Activated CD4-positive, alpha-beta T cell treated with anti-CD3 and anti-CD28 coated beads, Interleukin-2, amount 50 U/mL, for 1 hour (primary cell): ENCODE measurements at regions not wholly inside any gene's neighbourhood (a gene's known extent, or its start where the extent isn't known, plus 50 kb on each side); places are given as distances from the start of the nearest gene placed in this dataset.

Experiments
- DNase-seq: peaks from one replicate; pipeline ENCODE4 v3.0.0-alpha.2; 2020

DNA sequence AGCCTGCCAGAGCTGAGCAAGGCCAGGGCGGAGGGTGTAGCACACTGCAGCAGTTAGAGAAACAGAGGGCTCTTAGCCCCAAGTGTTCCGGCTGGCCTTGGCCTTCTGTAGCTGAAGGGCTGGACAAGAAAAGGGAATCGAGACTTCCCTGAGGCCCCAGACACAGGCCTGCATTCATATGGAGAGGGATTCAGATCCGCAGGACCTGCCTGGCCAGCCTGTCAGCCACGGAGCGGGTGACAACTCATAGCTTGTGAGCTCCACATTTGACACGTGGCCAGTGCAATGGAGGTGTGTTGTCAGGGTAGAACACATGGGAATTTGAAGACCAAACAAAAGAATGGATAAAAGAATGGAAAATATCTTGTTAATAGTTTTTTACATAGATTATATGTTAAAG lies 182.2 kb upstream of the GSC start:
- no peak for DNase-seq

DNA sequence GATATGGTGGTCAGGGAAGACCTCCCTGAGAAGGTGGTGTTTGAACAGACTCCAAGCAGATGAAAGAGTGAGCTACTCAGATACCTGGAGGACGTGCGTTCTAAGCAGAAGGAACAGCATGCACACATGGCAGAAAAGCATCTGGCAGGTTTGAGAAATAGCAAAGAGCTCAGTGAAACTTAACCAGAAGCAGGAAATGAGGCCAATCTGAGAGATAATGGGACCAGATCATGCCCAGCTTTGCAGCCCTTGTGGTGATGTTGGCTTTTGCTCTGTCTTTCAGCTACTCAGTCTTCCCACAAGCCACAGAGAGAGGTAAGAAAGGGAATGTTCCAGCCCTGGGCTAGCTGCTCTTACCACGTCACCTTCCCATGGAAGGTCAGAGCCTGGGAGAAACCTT lies 176.3 kb upstream of the GSC start:
- DNase-seq = no peak

DNA sequence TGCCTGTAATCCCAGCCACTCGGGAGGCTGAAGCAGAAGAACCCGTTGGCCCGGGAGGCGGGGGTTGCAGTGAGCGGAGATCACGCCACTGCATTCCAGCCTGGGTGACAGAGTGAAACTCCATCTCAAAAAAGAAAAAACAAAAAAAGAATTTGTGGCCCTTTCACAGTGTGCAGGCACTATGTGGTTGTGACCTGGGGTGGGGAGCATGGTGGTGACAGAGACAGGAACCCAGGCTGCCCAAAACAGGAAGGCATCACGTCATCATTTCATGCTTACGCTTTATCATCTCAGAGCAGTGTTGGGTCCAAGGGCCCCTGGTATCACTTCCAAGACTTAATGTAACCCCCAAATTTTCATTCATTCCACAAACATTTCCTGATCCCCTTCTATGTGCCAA lies 175.7 kb upstream of the GSC start:
- peak; percentile 24 for DNase-seq

DNA sequence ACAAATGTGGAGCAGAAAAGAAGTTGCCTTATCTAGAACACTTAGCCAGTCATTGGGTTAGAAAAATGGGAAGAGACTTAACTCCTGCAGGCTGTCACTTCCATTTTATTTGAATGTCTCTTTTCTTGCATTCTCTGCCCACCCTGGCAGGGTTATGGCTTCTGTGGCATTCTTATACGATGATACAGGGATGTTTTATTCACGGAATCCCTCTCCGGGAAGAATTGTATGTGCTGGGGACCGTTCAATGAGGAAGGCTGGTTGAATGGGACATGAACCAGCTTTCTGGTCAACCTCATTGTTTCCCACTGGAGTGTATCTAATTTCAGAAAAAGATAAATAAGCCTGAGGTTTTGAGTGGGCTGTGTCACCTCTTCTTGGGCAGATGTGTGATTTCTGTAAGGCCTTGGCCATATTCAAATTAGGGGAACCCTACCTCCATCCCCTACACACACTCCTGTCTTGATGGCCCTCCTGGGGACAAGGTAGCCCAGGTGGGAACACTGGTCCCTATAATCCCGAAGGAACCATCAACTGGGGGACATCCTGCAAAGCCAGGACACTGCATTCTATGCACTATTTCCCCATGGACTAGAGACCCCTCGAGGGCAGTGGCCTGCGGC lies 174.8 kb upstream of the GSC start:
- no peak for DNase-seq

DNA sequence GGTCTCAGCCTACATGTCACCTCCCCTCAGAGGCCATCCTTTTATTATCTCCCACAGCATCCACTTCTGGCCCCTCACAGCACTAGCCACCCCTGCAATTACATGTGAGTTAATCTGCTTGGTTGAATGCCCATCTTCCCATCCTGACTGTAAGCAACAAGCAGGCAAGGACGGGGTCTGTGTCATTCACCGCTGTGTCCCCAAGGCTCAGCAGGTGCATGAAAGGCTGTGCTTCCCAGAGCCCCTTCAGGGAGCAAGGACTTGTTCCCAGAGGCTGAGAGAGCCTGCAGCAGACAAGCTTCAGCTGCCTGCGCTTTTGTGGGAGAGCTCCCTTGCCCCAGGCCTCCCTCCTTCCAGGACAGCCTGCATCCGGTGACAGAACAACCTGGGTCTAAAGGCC lies 172.7 kb upstream of the GSC start:
- no peak for DNase-seq

DNA sequence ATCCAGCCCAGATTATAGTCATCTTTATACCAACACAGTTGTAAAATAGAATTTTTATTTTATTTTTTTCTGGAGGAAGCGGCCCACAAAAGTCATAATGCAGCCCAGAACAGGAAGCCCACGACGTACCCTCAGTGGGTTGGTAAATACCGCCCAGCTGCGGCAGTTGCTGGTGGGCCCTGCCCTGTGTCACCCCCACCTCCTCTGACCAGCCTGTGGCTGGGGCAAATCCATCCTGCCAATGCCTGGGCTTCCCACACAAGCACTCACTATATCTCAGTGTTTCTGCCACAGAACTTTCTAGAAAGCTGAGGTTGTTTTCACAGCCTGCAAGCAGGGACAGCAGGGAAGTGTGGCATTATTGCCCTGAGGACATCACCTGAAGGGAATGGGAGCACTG lies 171.4 kb upstream of the GSC start:
- DNase-seq = no peak

DNA sequence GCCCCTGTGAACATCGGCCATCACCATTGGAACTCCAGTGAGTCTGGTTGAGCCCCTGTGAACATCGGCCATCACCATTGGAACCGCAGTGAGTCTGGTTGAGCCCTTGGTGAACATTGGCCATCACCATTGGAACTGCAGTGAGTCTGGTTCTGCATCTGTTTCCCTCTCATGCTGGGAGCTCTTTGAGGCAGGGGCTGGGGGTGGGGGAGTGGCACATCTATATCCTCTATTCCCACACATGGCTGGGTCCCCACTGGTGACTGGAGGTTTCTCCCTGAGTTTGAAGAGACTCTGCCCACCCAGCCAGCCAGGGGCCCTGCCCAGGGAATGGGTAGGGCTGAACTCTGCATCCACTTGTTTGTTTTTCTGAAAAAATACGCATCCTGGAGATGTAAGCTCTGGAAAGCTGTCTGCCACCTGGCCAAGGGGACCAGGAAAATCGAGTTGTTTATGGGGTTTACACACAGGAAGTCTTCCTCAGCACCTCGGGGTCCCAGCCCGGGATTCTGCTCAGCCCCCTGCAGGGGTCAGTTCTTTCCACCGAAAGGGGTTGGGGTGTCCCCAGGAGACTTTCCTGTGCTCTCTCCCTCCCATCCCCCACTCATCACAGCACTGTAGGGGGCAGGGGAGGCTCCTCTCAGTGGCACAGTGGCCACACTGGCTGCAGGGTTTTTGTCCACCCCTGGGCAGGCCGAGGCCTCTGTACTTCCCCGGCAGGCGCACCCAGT lies 170.5 kb upstream of the GSC start:
- DNase-seq = no peak

DNA sequence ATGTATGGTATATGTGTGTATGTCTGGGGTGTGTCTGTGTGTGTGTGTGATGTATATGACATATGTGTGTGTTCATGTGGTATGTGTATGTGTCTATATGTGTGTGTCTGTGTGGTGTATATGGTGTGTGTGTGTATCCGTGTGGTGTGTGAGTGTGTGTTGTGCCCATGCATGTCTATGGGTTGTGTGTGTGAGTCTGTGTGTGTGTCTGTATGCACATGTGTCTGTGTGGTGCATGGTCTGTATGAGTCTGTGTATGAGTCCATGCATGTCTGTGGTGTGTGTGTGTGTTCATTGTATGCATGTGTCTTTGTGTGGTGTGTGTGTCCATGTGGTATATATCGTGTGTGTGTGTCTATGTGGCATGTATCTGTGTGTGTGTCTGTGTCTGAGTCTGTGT lies 168.1 kb upstream of the GSC start:
- DNase-seq = no peak

DNA sequence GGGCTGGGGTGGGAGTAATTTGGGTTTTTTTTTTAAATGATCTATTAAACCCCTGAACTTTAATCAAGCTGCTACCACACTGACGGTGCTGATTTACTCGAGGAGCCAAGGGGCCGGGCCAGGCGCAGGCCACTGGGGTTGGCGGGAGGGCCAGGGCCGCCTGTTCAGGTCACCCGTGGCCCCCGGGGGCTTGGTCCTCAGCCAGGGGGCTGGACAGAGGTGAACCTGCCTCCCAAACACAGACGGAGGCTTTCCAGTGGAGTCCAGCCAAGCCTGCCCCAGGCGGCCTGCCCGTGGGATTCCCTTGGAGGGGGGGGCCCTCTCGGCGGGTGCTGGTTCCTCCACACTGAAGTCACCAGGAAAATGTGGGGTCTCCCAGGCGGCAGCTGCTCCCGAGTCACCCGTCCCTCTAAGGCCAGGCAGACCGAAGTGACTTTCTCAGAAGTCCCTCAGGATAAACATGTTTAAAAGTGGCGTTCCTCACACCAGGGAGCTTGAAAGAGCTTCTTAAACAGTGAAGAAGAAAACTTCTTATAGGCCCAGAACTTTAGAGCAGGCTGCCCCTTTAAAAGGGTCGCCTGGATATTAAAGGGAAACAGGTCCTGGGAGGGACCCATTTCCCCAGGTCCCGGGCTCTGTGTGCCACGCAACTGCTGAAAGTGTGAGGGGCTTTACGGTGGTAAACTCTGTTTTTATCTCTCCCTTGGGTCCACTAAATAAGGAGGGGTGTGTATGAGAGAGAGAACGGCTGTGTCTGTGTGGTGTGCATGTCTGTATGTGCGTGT lies 167.2 kb upstream of the GSC start:
- no peak for DNase-seq

DNA sequence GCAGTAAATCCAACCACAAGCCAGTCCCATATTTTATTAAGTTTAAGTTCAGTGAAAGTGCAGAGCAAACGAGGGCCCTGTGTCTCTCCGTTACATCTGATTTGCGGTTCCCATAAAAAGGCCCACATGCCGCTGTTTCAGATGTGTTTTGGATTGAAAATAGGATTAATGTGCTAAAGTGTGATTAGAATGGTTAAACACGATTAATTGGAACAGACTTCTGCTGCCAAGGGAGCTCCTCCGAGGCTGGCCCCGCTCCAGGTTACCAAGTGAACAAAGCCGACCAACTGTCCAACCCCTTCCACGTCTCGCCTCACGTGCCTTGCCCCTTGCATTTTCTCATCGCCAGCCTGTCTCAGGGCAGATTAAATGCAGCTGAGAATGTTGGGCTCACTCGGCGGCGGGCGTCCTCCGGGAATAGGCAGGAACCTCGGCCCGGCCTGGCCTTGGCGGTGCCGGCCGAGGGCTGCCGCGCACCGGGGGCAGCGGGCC lies 166.5 kb upstream of the GSC start:
- DNase-seq = no peak

DNA sequence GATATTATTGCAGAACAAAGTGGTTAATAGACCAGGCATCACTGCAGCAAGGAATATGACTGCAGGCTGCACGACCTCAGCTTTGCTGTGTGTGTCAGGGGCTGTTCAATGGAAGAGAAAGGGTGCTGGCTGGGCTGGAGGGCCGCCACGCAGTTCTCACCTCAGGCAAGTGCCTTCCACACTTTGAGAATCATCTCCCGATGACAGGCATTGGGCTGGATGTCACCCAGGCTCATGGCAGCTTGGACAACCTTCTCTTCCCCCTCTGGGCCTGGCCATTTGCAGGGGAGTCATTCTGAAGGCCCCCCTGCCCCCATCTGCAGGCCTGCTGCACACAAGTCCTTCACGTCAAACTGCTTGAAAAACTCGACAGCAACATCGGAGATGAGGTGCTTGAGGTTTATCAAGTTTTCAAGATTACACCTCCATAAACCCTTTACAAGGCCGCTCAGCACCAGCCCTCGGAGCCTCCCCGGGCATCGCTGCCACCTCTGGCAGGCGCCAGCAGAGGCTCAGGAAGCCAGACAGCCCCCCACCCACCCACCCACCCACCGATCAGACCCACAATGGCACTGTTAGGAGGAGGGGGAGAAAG lies 165.9 kb upstream of the GSC start:
- no peak for DNase-seq

DNA sequence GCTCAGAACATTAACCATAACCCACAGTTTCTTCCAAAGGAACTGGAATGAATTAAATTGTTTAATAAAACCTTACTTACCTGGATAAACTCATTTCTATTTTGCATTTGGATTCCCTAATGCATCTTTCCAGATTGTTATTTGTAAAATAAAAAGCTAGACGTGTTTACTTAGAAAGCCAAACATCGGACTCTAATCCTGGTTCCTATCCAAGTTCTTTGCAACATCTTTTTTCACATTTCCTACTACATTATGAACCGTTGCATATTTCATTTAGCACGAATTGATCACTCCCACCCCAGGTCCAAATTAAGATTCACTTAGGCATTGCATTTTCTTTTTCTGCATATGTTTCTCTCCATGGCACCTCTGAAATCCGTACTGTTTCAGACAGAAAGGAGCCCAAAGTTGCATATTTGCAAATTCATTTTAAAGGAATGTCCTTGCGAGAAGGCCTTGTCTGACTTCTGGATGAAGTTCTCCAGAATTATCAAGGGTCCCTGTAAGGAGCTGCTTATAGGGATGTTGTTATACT lies 164.4 kb upstream of the GSC start:
- DNase-seq = no peak

DNA sequence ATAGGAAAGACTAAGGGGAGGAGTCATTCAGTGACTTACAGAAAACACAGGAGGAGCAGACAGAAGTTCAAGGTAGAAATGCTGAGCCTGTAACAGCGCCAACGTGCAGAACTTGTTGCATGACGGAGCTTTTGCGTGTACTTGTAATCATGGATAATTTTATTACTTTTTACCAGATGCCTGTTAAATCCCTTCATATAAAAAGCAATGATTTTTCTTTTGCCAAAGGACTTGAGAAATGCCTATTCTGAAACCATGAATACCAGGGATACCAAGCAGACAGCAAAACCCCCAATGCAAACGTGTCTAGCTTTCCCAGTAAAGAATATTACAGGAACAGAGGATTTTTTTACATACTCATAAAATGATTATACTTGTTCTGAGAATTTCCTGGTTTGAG lies 163.6 kb upstream of the GSC start:
- DNase-seq = no peak

DNA sequence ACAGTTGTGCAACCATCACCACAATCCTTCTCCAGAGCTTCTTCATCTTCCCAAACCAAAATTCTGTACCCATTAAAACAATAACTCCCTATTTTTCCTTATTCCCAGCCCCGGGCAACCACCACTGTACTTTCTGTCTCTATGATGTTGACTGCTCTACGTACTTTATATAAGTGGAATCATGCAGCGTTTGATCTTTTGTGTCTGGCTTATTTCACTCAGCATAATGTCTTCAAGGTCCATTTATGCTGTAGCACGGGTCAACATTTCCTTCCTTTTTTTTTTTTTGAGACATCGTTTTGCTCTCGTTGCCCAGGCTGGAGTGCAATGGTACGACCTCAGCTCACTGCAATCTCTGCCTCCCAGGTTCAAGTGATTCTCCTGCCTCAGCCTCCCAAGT lies 162.7 kb upstream of the GSC start:
- DNase-seq = no peak

DNA sequence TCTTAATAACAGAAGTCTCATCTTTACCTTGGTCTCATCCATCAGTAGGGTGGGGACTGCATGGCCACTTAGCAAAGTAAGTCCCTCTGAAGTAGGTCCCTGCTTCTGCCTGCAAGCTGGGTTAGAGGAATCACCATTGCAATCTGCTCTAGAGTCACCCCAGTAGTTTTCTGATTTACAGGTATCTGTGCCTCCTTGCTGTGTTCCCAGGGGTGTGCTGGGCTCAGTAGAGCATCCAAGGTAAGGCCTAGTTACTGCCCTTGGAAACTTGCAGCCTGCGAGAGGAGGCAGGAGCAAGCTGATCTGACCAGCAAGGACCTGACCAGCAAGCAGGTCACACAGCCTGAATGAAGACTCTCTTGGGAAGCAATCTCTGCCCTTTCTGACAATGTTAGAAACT lies 160.8 kb upstream of the GSC start:
- no peak for DNase-seq

DNA sequence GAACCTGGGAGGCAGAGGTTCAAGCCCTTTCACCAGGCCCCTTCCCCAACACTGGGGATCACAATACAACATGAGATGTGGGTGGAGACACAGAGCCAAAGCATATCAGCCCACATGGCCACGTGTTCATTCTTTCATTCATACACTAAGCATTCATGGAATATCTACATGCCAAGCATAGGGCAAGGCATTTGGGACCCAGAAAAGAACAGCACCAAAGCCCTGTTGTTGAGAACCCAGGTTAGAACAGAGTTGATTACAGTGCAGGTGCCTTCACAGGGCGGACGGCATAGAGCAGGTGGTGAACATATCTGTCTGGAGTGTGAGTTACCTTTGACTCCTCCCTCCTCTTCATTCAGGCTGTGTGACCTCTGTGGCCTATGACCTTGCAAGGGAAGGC lies 159.4 kb upstream of the GSC start:
- no peak for DNase-seq

DNA sequence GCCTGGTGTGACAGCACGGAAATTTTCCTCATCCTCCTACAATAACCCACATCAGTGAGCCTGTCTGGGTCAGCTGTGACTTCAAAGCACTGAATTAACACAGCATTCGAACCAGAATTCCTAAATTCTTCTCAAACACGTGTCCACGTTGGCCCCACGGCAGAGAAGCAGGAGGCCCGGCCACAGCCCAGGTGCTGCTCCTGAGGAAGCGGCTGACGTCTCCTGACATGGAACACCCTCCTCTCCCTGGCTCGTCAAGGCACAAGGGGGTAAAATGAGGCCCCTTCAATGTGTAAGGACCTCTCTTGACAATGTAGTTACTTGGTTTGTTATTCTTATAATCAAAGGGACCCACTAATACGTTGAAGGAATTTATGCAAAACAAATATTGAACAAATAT lies 156.3 kb upstream of the GSC start:
- no peak for DNase-seq

DNA sequence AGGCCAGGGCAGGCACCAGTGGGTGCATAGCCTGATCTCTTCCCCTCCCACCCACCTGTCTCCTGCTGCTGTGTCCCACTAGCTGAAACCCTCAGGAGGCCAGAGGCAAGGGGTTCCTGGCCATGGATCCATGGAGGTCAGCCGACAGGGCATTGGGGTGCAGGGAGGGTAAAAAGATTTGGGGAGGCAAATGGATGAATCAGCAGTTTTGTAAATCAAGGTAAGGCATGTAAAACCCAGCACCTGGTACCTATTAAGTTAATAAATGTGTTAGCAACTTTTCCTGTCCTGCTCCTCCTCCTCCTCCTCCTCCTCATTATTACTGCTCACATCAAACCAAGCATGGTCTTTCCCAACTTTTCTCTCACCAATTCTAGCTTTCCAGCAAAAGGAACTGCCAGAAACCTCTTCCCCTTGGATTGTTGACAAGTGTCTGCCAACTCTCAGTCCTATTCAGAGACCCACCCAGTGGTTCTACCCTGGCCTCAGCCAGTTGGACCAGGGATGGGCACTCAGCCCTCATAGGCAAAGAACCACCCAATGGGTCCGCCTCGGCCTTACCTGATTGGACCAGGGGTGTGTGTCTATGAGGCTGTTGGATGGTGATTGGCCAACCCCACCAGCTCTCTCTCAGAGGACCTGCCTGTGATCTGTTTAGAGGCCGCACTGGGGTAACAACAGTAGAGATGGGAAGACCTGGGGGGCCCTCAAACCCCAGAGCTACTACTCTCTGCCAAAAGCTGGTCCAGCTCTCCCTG lies 155.7 kb upstream of the GSC start:
- DNase-seq = no peak

DNA sequence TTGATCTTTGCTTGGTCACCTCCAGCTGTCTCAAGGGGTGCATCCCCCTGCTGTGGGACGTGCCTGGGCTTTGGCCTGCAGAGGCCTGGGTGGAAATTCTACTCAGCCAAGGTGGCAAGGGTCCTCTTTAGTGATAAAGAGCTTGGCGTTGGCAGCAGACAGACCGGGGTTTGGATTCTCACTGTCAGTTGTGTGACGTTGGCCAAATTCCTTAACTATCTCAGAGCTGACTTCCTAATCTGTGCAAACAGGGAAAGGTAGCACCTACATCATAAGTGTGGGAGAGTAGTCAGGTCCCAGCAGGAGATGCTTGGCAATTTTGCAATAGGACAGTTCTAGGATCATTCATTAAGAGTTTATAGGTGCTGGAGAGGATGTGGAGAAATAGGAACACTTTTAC lies 154.3 kb upstream of the GSC start:
- DNase-seq = no peak

DNA sequence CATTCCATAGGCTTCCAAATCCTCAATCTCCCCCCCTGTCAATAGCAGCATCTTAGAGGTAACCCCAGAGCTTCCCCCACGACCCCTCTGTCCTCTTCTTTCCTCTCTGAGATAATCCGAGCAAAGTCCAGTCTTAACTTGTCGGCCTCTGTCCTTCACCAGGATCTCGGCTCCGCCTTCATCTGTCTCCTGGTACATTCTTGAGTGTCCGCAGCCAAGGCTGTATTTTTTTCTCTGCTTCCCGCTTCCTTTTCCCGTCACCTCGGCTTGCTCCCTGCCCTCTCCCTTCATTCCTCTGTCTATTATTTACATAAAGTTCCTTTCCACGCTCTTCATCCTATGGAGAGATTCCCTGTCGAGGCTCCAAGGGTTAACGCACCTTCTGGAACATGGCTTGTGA lies 153.9 kb upstream of the GSC start:
- DNase-seq = no peak

DNA sequence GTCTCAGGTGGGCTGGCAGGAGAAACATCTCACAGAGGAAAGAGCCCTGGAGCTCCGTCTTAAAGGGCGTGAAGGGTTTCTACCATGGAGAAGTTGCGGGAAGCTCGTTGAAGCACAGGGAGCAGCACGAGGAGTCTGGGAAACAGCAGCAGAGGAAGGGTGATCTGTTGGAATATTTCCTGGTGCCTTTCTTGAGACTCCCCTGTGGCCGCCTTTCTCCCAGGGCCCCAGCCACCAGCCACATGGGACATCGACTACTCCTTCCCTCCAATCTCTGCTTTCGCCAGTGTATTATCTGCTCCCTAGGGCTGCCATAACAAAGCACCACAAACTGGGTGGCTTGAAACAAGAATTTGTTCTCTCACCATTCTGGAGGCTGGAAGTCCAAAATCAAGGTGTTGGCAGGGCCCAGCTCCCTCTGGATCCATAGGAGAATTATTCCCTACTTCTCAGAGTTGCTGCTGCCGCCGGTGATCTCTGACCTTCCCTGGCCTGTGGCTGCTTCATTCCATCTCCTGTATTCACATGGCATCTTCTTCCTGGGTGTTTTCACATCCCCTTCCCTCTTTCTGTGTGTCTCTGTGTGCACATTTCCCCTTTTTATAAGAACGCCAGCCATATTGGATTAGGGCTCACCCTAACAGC lies 152.8 kb upstream of the GSC start:
- DNase-seq = no peak
